Upper lobe of right lung (tissue), 1 donor: ENCODE measurements at regions not wholly inside any gene's neighbourhood (a gene's known extent, or its start where the extent isn't known, plus 50 kb on each side); places are given as distances from the start of the nearest gene placed in this dataset.

Experiments used
- ATAC-seq: fragments of 200-7000 bp; cut with Tn5 transposase; one replicate; pipeline ENCODE4 v1.9.1; 2020; ENCODE audit warnings: mild to moderate bottlenecking, moderate library complexity
- DNase-seq: peaks from one replicate; pipeline ENCODE4 v3.0.0-alpha.2; 2020
- H3K27ac ChIP-seq: fragments of 200-600 bp; one replicate; pipeline ENCODE4 v1.8.0; 2022
- H3K27me3 ChIP-seq: fragments of 200-600 bp; one replicate; pipeline ENCODE4 v1.8.0; 2022; ENCODE audit warnings: mild to moderate bottlenecking
- H3K36me3 ChIP-seq: fragments of 200-600 bp; one replicate; pipeline ENCODE4 v1.8.0; 2022
- H3K4me1 ChIP-seq: fragments of 200-600 bp; one replicate; pipeline ENCODE4 v1.8.0; 2022
- H3K4me3 ChIP-seq: fragments of 200-600 bp; one replicate; pipeline ENCODE4 v1.8.0; 2022; ENCODE audit warnings: mild to moderate bottlenecking
- H3K9me3 ChIP-seq: fragments of 200-600 bp; one replicate; pipeline ENCODE4 v1.8.0; 2022
- intact Hi-C: fragments of 100-400 bp; cut with DNase I; formaldehyde crosslinking; loops from one replicate; pipeline ENCODE4 v1.11.0; 2022
- TF ChIP-seq, protein P1 (sequence below): fragments of 200-600 bp; IDR thresholded peaks from one replicate; pipeline ENCODE4 v1.8.0; 2022; ENCODE audit warnings: antibody characterized with exemption
- donor health status: DM: no; HTN: yes; CAD: no; lungs with severe emphysema.

DNA sequence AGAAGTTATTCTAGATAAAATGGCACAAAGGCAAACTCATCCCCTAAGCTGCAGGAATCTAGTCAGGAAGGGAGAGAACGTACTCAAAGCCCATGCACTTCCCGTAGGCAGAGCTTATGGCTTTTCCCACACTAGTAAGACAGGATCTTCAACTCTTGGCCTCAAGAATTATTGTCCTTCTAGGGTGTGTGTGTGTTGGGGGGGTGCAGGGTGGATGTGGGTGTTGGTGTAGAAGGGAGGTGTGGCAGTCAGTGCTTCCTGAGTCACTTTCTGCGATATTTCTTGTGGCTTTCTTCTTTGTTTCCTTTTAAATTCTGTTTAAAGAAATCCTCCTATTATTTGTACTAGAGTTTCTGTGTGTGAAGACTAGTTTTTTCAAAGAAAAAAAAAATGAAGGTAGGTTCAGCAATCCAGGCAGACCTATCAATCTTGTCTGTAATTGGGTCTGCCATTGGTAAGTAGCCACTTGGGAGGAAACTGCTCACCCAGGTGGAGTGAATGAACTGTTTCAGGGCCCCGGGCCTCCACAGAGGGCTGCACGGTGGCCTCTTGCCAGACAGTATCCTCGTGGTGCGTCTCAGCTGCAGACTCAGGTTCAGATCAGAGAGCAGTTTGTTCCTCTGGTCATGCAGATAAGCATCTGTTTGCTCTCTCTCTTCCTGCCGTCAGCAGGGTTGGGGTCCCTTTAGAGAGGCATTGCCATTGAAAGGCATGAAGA is 131.9 kb downstream of the NPR3 start:
- no peak overlapping the region for H3K4me3 ChIP-seq
- no peaks in the 10 kb centered on the region for H3K9me3 ChIP-seq
- TF ChIP-seq, protein P1, sequence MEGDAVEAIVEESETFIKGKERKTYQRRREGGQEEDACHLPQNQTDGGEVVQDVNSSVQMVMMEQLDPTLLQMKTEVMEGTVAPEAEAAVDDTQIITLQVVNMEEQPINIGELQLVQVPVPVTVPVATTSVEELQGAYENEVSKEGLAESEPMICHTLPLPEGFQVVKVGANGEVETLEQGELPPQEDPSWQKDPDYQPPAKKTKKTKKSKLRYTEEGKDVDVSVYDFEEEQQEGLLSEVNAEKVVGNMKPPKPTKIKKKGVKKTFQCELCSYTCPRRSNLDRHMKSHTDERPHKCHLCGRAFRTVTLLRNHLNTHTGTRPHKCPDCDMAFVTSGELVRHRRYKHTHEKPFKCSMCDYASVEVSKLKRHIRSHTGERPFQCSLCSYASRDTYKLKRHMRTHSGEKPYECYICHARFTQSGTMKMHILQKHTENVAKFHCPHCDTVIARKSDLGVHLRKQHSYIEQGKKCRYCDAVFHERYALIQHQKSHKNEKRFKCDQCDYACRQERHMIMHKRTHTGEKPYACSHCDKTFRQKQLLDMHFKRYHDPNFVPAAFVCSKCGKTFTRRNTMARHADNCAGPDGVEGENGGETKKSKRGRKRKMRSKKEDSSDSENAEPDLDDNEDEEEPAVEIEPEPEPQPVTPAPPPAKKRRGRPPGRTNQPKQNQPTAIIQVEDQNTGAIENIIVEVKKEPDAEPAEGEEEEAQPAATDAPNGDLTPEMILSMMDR, result no peak
- no peak overlapping the region for H3K27ac ChIP-seq
- no peaks in the 10 kb centered on the region for H3K27me3 ChIP-seq
- no peaks in the 10 kb centered on the region for H3K36me3 ChIP-seq
- intact Hi-C loops, result loop anchor here (10.0 kb wide), 1 partner anchor 128 kb away; the partner anchor contains the start of gene NPR3
- peak; percentile 75 for ATAC-seq
- no peak for DNase-seq
- H3K4me1 ChIP-seq, result no peaks in the 10 kb centered on the region

DNA sequence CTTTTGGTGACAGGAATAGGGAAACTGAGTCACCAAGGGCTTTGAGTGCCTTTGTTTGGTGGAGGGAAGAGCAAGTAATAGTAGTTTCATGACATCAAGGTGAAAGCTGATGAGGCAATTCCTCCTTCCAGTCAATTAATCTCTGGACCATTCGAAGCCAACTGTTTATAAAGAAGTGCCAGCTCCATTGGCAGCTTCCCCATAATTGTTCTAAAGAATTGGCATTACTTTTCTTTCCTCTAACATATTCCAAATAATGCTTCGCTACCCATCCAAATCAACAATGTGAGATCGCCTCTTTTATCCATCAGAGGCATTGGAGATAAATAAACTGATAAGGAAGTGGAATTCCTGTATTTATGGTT is 132.4 kb downstream of the NPR3 start:
- no peaks in the 10 kb centered on the region for H3K27me3 ChIP-seq
- DNase-seq (no peak), ATAC-seq (no peak)
- H3K4me3 ChIP-seq, result no peak overlapping the region
- intact Hi-C loops, result loop anchor here (10.0 kb wide), 1 partner anchor 129 kb away; the partner anchor contains the start of gene NPR3
- H3K36me3 ChIP-seq, result no peaks in the 10 kb centered on the region
- TF ChIP-seq, protein P1, result no peak
- H3K4me1 ChIP-seq, result no peaks in the 10 kb centered on the region
- no peaks in the 10 kb centered on the region for H3K9me3 ChIP-seq
- H3K27ac ChIP-seq, result no peak overlapping the region

DNA sequence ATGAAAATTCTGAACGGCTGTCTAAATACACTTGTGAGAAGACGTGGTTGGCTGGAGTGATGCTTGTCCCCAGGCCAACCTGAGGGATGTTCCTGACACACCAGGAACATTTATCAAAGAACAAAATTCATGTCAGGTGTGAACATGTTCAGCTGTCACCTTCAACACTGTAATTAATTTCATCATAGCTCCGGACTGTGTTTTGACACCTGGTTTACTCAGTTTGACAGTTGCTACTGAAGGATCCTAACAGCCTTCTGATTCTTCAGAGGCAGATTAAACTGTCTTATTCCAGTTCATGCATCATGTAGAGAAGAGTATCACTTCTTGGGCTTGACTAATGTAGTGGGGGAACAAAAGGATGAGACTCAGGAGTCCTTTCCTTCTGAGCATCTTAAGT is 134.1 kb downstream of the NPR3 start:
- no peaks in the 10 kb centered on the region for H3K4me1 ChIP-seq
- DNase-seq (no peak), ATAC-seq (no peak)
- no peak overlapping the region for H3K27ac ChIP-seq
- TF ChIP-seq, protein P1, result no peak
- no peaks in the 10 kb centered on the region for H3K36me3 ChIP-seq
- intact Hi-C loops, result loop anchor here (10.0 kb wide), 1 partner anchor 130 kb away; the partner anchor contains the start of gene NPR3
- H3K4me3 ChIP-seq, result no peak overlapping the region
- no peaks in the 10 kb centered on the region for H3K27me3 ChIP-seq
- H3K9me3 ChIP-seq, result no peaks in the 10 kb centered on the region

DNA sequence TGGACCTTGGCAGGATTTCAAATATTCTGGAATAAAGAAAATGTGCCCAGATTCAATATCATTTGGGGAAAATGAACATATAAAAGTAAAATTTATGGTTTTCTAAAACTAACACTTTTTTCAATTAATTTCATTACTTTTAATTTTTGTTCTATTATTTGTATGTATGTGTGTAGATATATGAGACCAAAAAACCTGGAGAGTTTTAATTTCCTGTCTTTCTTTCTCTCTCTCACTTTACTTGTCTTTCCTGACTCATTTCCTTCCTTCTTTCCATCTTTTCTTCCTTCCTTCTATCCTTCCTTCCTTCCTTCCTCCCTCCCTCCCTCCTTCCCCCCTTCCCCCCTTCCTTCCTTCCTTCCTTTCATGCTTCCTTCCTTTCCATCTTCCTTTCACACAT is 137.0 kb downstream of the NPR3 start:
- Histone ChIP-seq H3K36me3 (no peaks in the 10 kb centered on the region), H3K27me3 (no peaks in the 10 kb centered on the region), H3K9me3 (no peaks in the 10 kb centered on the region), H3K27ac (no peak overlapping the region), H3K4me3 (no peak overlapping the region), H3K4me1 (peaks cover 4% of the 10 kb centered on the region)
- DNase-seq, result no peak
- no peak for ATAC-seq
- intact Hi-C loops, result loop anchor here (10.0 kb wide), 1 partner anchor 133 kb away; the partner anchor contains the start of gene NPR3
- TF ChIP-seq, protein P1, result no peak

DNA sequence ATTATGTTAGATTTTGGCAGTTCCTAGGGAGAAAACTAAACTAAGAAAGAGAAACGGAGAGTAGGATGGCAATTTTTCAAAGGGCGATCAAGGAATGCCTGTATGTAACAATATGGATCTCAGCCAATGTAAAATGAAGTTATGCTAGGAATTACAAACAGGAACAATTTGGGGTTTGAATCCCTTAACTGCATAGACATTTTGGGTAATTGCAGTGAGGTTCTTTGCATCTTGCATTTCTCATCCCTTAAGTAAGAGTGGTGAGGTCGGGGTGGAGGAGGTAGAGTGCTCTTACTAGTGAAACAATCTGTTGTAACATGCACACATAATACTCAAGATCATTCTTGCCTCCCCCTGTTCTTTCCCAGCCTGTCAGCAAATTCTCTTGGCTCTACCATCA is 137.6 kb downstream of the NPR3 start:
- no peak overlapping the region for H3K4me3 ChIP-seq
- H3K27ac ChIP-seq, result no peak overlapping the region
- TF ChIP-seq, protein P1, result no peak
- no peak for DNase-seq
- H3K9me3 ChIP-seq, result no peaks in the 10 kb centered on the region
- no peaks in the 10 kb centered on the region for H3K36me3 ChIP-seq
- ATAC-seq, result no peak
- intact Hi-C loops, result loop anchor here (10.0 kb wide), 1 partner anchor 134 kb away; the partner anchor contains the start of gene NPR3
- H3K4me1 ChIP-seq, result peaks cover 4% of the 10 kb centered on the region
- no peaks in the 10 kb centered on the region for H3K27me3 ChIP-seq
